ENCODE measurements at regions not wholly inside any gene's neighbourhood (a gene's known extent, or its start where the extent isn't known, plus 50 kb on each side); places are given as distances from the start of the nearest gene placed in this dataset.
"Not testable (repeated sequence)": the region's sequence is repeated elsewhere in the genome, so short reads cannot be mapped to it uniquely, and the experiment has no call there.

DNA sequence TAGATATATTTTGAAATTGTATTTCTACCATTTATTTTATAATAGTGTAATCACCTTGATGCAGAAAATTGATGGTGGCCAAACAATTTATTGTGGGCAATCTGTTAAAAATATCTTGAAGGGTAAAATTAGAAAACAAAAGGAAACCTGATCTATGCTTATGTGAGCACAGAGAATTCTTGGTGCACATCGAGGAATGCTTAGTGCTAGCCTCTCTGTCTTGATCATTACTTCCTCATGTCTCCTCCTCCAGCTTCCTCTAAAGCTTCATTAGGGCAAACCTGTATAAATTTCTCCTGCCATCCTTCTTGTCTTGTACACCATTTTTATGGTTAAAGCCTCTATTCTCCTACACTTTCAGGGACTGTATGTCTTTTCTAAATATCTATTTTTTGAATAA, 725.8 kb downstream of the RAPGEF2 start:
- DNase-seq (ENCODE audit: low spot score), result no peak

DNA sequence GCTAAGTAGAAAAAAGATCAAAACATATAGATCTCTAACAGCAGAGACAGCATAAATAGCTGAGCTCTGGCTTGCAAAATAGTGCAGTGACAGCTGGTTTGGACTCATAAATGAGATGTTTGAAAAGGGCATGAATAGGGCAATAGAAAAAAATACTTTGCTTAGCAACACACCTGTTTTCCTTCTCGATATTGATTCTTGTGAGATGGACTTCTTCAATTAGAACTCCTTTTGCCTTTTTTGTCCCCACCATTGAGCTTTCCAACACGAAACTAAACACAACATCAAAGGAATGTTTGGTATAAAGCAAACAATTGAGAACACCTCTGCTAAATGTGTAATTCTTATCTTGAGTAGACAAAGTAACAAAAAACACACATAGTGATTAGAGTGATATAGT, 726.3 kb downstream of the RAPGEF2 start:
- no peak for DNase-seq (ENCODE audit: low spot score)

DNA sequence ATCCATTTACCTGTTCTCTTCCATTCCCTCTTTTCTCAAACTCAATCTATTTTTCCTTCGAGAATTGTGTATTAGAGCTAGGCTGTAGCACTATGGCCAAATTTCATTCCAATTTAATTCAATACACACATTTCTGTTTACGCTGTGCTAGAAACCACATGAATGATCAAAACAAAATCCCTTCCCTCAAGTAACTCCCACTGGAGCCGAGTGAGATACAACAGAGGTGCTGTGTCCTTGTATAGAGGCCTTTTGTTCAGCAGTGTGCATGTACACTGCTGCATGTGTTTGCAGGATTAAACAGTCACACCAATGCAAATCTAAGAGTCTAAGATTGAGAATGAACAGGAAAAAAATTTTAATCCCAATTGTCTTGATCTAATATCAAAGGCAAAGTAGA, 734.2 kb downstream of the RAPGEF2 start:
- no peak for DNase-seq (ENCODE audit: low spot score)

DNA sequence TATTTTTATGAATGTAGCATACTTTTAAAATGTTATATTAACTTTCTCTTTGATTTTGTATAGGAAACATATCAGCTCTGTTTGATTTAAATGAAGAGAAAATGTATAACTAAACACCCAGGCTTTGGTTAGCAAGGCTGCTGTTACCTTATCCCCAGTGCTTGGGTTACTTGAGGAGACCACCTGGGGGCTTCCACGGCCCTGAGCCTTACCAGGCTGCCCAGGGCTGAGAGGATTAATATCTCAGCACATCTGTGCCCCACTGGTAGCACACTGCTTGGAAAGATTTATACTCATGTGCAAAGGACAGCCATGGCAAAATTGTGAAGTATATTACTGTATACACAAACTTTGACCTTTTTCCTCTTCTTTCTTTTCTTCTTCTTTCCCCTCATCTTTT, 752.9 kb downstream of the RAPGEF2 start:
- DNase-seq (ENCODE audit: low spot score), result no peak

DNA sequence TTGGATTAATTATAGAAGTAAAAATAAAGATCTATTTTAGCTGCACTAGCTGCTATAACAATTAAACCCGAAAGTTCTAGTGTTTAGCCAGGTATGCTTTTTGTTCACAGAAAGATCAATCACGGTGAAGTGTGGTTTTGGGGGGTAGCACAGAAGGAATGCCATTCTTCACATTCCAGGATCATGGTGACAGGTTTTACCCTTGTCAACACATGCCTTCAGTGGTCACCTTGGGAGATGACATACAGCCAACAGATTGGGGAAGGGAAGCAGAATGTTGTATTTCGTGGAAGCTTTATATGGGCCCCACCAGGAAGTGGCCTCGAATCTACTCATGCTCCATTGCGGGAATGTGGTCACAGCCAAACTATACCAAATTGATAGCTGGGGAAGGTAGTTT, 753.6 kb downstream of the RAPGEF2 start:
- DNase-seq (ENCODE audit: low spot score), result no peak

DNA sequence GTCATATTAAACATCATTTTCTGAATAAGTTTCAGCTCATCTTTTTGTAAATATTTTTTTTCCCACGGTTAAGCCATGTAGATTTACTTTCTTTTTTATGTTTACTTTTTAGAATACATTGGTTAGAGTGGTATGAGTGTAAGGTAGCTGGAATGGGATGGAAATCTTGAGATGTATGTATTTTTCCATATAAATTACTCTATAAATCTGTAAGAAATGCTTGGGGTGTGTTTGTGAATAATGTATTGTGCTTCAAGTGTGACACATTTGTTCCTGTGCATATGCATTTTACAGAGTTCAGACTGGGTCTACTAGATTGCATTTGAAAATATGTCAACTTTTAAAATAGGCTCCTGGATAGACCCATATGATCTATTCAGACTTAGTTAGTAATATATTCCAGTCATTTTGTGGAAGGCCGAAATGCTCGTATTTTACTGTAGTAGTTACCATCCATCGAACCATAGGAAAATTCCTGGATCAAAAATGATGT, 756.8 kb downstream of the RAPGEF2 start:
- no peak for DNase-seq (ENCODE audit: low spot score)

DNA sequence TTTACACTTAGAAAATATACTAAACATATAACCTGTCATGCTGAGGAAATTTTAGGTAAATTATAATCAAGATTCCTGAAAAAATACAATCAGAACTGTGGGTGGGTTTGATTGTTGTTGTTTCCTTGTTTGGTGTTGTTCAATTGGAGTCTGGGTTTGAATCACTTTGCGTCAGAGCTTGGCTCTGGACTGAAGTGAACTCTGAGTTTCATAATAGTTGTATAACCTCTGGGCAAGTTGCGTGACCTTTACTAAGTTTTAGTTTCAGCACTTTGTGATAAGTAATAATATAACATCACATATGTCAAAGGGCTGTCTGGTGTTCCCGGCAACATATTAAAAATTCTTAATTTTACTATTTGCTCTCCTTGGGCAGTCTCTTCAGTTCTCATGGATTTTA, 758.1 kb downstream of the RAPGEF2 start:
- no peak for DNase-seq (ENCODE audit: low spot score)

DNA sequence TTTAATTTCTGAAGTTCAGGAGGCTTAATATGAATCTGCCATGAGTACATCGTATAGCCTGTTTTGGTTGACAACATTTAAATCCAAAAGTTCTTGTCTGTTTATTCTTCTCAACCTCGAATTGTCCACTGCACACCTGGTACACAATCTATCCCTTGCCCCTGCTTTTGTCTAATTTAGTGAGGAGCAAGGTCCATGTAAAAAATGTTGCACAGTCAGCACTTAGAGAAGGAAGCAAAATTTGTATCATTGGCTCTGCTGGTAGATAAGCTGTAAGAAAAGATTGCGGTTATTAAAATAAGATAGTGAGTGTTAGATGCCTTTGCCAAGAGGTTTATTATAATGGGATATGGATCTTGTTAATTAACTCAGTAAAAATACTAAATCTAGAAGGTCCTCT, 761.5 kb downstream of the RAPGEF2 start:
- no peak for DNase-seq (ENCODE audit: low spot score)

DNA sequence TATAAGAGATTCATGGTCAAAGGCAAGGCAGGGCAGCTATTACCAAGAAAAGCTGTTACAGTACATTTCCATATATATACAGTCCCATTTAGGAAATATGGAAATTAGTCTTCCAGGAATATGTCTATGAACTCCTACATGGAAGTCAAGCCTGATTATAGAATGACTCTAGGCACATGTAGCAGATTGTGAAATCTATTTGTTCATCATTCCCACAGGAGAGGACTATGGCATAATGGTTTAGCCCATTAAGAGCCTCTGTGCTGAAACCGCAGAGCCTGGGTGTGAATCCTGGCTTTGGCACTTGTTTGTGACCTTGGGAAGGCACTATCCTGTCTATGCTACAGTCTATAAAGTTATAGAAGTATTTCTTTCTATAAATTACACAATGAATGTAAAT, 764.8 kb downstream of the RAPGEF2 start:
- DNase-seq (ENCODE audit: low spot score), result no peak

DNA sequence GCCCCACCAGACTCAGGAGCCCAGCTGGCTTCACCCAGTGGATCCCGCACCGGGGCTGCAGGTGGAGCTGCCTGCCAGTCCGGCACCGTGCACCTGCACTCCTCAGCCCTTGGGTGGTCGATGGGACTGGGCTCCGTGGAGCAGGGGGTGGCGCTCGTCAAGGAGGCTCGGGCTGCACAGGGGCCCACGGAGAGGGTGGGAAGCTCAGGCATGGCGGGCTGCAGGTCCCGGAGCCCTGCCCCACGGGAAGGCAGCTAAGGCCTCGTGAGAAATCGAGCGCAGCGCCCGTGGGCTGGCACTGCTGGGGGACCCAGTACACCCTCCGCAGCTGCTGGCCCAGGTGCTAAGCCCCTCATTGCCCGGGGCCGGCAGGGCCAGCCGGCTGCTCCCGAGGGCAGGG, 766.1 kb downstream of the RAPGEF2 start:
- DNase-seq (ENCODE audit: low spot score), result not testable (repeated sequence)

DNA sequence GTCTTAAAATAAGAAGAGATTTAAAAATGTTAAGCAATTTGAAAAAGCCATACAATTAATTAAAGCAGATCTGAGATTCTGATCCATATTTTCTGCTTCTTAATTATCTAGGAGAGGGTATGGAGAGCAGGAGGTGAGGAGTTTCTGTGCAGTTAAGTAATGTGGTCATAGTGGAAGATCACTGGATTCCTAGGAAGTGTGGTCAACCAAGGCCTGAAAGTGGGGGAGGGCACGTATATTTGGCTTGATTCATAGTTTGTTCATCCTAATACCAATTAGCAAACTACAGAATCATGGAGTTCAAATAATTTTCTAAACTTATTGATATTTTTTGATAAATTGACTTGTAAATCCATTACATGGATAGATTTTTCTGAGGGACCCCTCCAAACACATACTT, 768.3 kb downstream of the RAPGEF2 start:
- DNase-seq (ENCODE audit: low spot score), result no peak

DNA sequence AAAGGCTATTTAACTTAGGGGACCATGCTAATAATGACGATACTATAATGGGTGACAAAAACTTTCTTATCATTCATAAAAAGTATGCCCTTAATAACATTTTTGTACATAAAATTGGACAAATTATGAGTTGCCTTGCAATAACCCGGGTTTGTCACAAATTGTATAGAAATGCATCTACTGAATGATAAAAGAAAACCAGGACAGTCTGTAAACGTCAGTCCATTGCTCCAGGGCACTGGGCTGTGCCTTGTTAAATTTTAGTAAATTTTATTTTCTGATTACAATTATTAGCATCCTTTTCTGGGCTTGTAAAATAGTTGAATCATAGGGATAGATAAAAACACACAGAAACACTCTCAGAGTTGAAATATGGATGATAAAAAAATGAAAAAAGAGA, 778.3 kb downstream of the RAPGEF2 start:
- DNase-seq (ENCODE audit: low spot score), result no peak

DNA sequence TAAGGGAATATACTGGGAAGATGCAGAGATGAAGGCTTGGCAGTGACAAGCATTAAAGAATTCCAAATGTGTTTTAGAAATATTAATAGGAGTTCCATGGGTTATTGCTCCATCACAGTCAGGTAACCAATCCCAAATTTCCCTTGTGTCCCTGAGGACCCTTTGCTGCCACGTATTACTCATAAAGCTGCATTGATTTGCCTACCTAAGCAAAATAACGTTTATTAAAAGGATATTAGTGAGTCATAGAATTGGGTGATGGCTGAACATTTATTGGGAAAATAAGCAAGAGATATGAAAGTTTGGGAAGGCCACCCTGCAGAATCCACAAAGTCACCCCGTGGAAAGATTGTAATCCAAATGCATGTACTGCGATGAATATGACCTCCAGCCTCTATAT, 782.1 kb downstream of the RAPGEF2 start:
- no peak for DNase-seq (ENCODE audit: low spot score)

DNA sequence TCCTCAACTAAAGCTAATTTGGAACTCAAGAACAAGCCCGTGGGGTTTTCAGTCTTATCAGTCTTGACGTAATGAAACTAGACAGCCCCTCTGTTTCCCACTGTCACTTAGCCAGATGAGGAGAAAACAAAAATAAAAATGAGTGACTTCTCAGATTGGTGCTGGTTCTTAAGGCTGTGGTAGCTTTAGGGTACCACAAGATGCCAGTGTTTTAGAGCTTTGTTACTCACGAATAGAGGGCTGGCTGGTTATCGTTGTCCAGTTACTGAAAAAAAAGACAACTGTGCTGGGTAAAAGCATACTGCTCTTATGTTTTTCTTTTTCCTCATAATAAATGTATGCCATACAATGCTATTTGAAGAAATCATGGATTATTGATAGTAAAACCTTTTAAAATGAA, 796.7 kb downstream of the RAPGEF2 start:
- no peak for DNase-seq (ENCODE audit: low spot score)

DNA sequence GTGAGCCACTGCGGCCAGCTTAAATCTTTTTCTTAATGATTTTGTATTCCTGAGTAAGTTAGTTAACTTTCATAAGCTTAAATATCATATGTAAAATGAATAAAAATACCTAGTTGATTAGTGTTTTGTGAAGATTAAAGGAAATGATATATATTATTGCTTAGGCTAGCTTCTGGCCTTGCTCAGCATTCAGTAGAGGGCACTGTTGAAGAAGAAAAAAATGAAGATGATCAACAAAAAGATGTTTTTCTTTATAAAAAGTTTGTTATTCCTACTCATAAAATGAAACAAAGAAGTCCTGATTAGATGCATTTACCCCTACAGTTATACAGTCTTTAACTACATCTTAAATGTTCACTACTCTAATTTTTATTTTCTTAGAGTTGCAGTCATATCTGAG, 797.7 kb downstream of the RAPGEF2 start:
- DNase-seq (ENCODE audit: low spot score), result no peak

DNA sequence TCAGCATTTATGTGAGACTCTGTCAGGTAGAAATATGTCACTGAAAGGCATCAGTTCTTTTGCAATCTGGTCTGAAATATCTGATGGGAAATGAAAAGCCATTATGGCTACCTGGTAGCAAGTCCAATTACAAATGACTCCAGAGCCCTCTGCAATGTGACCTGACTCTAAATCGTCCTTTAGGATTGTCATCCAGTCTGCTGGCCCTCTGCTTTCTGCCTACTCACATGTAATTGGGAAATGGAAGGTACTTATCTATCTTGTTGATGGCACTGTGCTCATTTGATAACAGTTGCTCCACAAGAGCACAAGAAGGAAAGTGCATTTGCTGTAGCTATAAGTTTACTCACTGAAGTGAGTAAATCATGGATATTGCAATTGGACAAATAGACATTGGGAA, 799.8 kb downstream of the RAPGEF2 start:
- peak; percentile 94 for DNase-seq (ENCODE audit: low spot score)

DNA sequence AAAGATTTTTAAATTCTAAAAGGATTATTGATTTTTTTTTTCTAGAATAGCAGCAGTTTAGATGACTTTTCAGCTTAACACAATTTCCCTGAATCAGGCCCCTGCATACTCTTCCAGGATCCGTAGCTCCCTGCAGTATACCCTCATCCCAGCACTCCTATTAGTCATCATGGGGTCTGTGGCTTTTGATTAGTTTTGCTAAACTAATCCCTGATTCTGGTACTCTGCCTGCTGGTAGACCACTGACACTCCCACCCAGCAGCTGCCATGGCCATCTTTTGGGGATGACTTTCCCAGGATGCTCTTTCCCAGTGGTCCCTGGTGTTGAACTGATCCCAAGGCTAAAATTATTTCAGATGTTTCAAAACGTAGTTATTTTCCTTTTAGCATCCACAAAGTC, 802.0 kb downstream of the RAPGEF2 start:
- DNase-seq (ENCODE audit: low spot score), result no peak

DNA sequence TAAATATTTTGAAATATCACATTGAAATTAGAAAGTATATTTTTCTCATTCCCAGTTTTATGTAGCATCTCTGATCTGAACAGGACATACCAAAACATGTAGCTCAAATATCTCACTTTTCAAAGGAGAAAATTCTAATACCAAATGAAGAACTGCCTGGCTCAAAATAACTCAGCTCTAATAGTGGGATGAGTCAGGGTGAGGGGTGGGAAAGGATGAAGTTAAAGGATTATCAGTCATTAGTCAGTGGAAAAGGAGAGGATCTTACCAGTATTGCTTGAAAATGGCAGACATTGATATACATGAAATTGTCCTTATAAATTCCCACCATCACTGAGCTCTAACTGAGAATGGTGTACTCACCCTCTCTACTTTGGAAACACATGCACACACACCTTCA, 803.2 kb downstream of the RAPGEF2 start:
- no peak for DNase-seq (ENCODE audit: low spot score)

DNA sequence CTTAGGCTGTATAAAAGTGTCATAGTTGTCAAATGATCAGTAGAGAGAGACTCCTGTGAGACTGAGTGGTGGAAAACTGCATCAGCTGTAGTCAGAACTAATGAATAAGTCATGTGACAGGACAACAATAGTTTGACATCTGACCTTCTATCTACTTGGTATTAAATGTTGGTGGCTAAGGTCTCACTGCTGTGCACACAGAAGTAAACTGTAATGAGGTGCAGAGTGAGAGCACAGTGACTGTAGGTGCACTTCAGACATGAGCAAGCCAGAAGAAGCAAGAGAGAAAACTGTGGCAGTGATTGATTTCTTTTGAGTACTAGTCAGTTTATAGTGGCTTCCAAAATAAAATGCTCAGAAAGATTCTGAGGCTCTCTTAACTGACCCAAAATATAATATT, 803.6 kb downstream of the RAPGEF2 start:
- DNase-seq (ENCODE audit: low spot score), result no peak

DNA sequence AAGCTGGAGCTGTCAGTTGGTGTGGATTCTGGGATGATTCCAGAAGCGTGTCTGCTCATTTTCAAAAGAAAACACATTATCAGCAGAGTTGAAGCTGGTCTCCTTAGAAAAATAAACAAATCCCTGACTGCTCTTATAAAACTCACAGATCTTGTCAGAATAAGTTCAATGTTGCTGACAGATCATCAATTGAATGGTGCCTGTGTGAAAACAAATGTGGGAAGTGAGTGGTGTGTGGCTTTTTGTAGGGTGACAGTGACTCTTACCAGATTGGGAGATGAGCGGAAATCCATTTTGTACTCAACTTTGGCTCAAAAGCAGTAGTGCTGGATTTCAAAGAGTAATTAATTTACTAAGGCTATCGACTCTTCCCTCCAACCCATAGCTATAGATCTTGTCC, 807.8 kb downstream of the RAPGEF2 start:
- DNase-seq (ENCODE audit: low spot score), result peak; percentile 83

DNA sequence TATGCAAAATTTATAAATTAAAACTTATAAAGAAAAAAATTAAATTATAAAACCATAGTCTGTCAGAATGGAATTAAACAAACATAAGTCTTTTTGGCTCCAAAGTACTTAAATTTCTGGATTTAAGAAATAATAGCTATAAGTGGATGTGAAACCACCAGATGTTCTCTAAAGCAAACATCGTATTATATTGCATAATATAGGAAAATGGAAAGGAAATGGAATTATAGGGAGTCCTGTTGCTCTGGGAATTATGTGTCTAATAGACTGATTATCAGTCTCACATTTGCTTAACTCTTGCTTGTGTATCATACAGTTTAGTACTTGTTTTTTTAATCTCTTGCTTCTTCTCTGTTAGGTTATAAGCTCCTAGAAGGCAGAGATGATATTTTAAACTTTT, 819.2 kb downstream of the RAPGEF2 start:
- DNase-seq (ENCODE audit: low spot score), result no peak

DNA sequence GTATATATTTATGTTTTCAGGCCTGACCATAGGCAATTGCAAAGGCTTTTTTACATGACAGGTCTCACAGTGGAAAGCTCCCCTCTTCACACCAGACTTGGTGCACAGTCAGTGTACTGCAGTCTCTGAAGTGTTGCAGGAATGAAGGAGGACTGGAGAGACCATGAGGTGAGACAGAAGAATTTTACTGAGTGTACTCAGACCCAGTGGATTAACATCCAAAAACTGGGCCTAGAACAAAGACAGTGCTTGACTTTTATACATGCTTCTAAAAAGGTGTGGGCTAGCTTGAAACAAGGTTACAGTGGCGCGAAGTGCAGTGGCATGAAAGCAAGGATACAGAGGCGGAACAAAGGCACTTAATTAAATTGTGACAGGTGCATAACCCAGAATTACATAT, 822.9 kb downstream of the RAPGEF2 start:
- no peak for DNase-seq (ENCODE audit: low spot score)

DNA sequence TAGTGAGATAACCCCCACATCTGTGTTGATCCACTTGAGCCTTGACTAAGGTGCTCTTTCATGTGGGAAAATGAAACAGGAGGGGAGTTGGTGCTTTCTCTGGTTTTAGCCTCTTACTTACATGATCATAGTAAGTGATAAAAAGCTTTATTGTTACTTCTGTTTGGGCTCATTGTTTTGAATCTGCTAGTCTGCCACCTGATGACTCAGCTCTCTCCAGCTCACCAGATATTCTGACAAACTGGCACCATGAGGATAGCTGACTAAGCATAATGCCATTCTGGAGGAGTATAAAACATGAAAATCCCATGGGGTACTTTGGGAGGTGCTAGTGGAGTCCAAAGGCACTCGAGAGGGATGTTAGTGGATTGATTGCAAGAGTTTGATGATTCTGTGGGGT, 824.0 kb downstream of the RAPGEF2 start:
- no peak for DNase-seq (ENCODE audit: low spot score)

DNA sequence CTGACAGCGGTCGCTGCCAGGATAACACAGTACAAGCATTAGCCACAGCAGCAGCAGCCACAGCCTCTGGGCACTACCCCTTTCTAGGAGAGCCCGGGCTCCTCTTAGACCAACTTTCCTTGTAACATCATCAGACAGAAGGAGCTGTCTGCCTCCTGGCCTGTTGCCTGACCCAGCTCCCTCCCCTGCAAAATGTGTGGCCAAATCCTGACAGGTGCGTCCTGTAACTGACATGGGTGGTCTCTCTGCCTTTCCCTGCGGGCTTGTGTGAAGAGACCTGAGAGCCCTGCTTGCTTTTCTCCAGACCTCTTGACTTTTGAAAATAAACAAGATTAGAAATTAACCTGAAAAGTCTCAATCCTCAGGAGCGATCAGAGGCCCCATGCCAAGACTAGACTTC, 824.9 kb downstream of the RAPGEF2 start:
- no peak for DNase-seq (ENCODE audit: low spot score)

DNA sequence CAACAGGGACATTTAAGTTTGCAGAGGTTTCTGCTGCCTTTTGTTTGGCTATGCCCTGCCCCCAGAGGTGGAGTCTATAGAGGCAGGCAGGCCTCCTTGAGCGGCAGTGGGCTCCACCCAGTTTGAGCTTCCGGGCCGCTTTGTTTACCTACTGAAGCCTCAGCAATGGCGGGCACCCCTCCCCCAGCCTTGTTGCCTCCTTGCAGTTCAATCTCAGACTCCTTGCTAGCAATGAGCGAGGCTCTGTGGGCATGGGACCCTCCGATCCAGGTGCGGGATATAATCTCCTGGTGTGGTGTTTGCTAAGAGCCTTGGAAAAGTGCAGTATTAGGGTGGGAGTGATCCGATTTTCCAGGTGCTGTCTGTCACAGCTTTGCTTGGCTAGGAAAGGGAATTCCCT, 831.7 kb downstream of the RAPGEF2 start:
- not testable (repeated sequence) for DNase-seq (ENCODE audit: low spot score)
